ENCODE measurements at regions not wholly inside any gene's neighbourhood (a gene's known extent, or its start where the extent isn't known, plus 50 kb on each side); places are given as distances from the start of the nearest gene placed in this dataset.

- no peak for DNase-seq
- no peaks in the 10 kb centered on the region for H3K79me2 ChIP-seq (ENCODE audit: insufficient read depth)
- no peak overlapping the region for H3K4me3 ChIP-seq (ENCODE audit: low read depth in 2 of 2, low read length in 1 of 2)
- CTCF ChIA-PET = interaction anchor here (0.6 to 2.8 kb wide), 3 partner anchors 9 to 272 kb away, joined by 3 to 10 read pairs (median 4); no protein-coding TSS in a partner anchor
- H2AFZ ChIP-seq (ENCODE audit: low read depth) = no peak overlapping the region
- no peaks in the 10 kb centered on the region for H3K9me2 ChIP-seq
- no peak overlapping the region for H3K4me2 ChIP-seq
- H3F3A ChIP-seq (replicated peaks; ENCODE audit: insufficient read depth) = peaks cover 14% of the 10 kb centered on the region
- H3K9me3 ChIP-seq = no peaks in the 10 kb centered on the region
- H3K27me3 ChIP-seq (ENCODE audit: insufficient read depth) = no peaks in the 10 kb centered on the region
- H3K4me1 ChIP-seq (ENCODE audit: control insufficient read depth in 1 of 2, insufficient read depth in 2 of 2, low read depth in 1 of 2, low read length in 1 of 2) = peaks cover 6 to 30% of the 10 kb centered on the region in 2 experiments; a peak in 3 of 4 replicates
- TF ChIP-seq MAX (IDR thresholded peaks at IDR 0.05; ENCODE audit: low read depth) = no peak
- 0 out of 2 replicates have a peak, but pooled peaks have one; percentile 40 for TF ChIP-seq TAF1 (IDR thresholded peaks at IDR 0.05; ENCODE audit: borderline replicate concordance, low read depth, low read length)
- peak overlapping the region; percentile 82 to 96; a peak in 3 of 4 replicates for H3K27ac ChIP-seq (ENCODE audit: low read depth in 2 of 2, low read length in 1 of 2)
- no peaks in the 10 kb centered on the region for H3K36me3 ChIP-seq (replicated peaks in 1 of 2; ENCODE audit: control insufficient read depth in 1 of 2, insufficient read depth in 2 of 2, low read length in 1 of 2)
- WGBS (ENCODE audit: low lambda C conversion rate) = 78% methylated on average over 5 of the region's 5 CpGs
- no peak overlapping the region for H3K9ac ChIP-seq
- H4K20me1 ChIP-seq (ENCODE audit: insufficient read depth) = no peaks in the 10 kb centered on the region
- POLR2A ChIA-PET = interaction anchor here (0.7 kb wide), 1 partner anchor 1046 kb away, joined by 3 read pairs; no protein-coding TSS in a partner anchor
Measured at GRCh38 chr12:93107514-93108312, 178.6 kb upstream of the EEA1 start.

GRCh38 chr12:93108985-93109384 lies 179.9 kb upstream of the EEA1 start:
- H3K27ac ChIP-seq (ENCODE audit: low read depth in 2 of 2, low read length in 1 of 2) = peak overlapping the region; percentile 82 to 96
- H3K36me3 ChIP-seq (replicated peaks in 1 of 2; ENCODE audit: control insufficient read depth in 1 of 2, insufficient read depth in 2 of 2, low read length in 1 of 2) = no peaks in the 10 kb centered on the region
- peaks cover 14% of the 10 kb centered on the region for H3F3A ChIP-seq (replicated peaks; ENCODE audit: insufficient read depth)
- H3K9ac ChIP-seq = peak overlapping the region; percentile 20; the same call in 1 of the 2 replicates
- ChIA-PET CTCF (interaction anchor here (1.3 to 2.8 kb wide), 2 partner anchors 9 to 11 kb away, joined by 4 to 10 read pairs; no protein-coding TSS in a partner anchor), POLR2A (no interaction called here)
- peaks cover 6 to 40% of the 10 kb centered on the region in 2 experiments; a peak in 3 of 4 replicates for H3K4me1 ChIP-seq (ENCODE audit: control insufficient read depth in 1 of 2, insufficient read depth in 2 of 2, low read depth in 1 of 2, low read length in 1 of 2)
- no peaks in the 10 kb centered on the region for H3K27me3 ChIP-seq (ENCODE audit: insufficient read depth)
- no peaks in the 10 kb centered on the region for H3K9me2 ChIP-seq
- no peak overlapping the region for H3K4me3 ChIP-seq (ENCODE audit: low read depth in 2 of 2, low read length in 1 of 2)
- H2AFZ ChIP-seq (ENCODE audit: low read depth) = peak overlapping the region; percentile 40; the same call in 1 of the 2 replicates
- H3K79me2 ChIP-seq (ENCODE audit: insufficient read depth) = no peaks in the 10 kb centered on the region
- H3K9me3 ChIP-seq = no peaks in the 10 kb centered on the region
- H3K4me2 ChIP-seq = peak overlapping the region; percentile 46
- no peak for DNase-seq
- H4K20me1 ChIP-seq (ENCODE audit: insufficient read depth) = no peaks in the 10 kb centered on the region
- TF ChIP-seq USF1 (IDR thresholded peaks at IDR 0.05; ENCODE audit: borderline replicate concordance, low read depth) (no peak), MAX (IDR thresholded peaks at IDR 0.05; ENCODE audit: low read depth) (no peak), MEF2A (IDR thresholded peaks at IDR 0.05; ENCODE audit: borderline replicate concordance, low read depth) (0 out of 2 replicates have a peak, but pooled peaks have one; percentile 14), EP300 (IDR thresholded peaks at IDR 0.05; ENCODE audit: borderline replicate concordance in 1 of 2, low read depth in 1 of 2, low read length in 1 of 2) (peak; percentile 55 to 75; a peak in 3 of 4 replicates), TAF1 (IDR thresholded peaks at IDR 0.05; ENCODE audit: borderline replicate concordance, low read depth, low read length) (no peak), MXI1 (IDR thresholded peaks at IDR 0.05; ENCODE audit: low read depth, low read length) (no peak), TCF12 (IDR thresholded peaks at IDR 0.05) (peak; percentile 85), TEAD4 (IDR thresholded peaks at IDR 0.05; ENCODE audit: borderline replicate concordance, insufficient read depth) (peak; percentile 45; the same call in 1 of the 2 replicates), PBX3 (IDR thresholded peaks at IDR 0.05) (peak; percentile 87), ZBTB33 (IDR thresholded peaks at IDR 0.05; ENCODE audit: borderline replicate concordance, low read depth) (no peak), ELF1 (IDR thresholded peaks at IDR 0.05) (no peak), NRF1 (IDR thresholded peaks at IDR 0.05; ENCODE audit: low read depth, low read length) (no peak), JUND (IDR thresholded peaks at IDR 0.05) (peak; percentile 51), NFIC (IDR thresholded peaks at IDR 0.05; ENCODE audit: borderline replicate concordance) (0 out of 2 replicates have a peak, but pooled peaks have one; percentile 34), POLR2AphosphoS5 (IDR thresholded peaks at IDR 0.05; ENCODE audit: low read depth, low read length) (peak; percentile 59; the same call in 1 of the 2 replicates)
- 14% methylated on average over 3 of the region's 3 CpGs for WGBS (ENCODE audit: low lambda C conversion rate)

Data from SK-N-SH (cell line).